ENCODE measurements at regions not wholly inside any gene's neighbourhood (a gene's known extent, or its start where the extent isn't known, plus 50 kb on each side); places are given as distances from the start of the nearest gene placed in this dataset.
"Not testable (repeated sequence)": the region's sequence is repeated elsewhere in the genome, so short reads cannot be mapped to it uniquely, and the experiment has no call there.

DNA sequence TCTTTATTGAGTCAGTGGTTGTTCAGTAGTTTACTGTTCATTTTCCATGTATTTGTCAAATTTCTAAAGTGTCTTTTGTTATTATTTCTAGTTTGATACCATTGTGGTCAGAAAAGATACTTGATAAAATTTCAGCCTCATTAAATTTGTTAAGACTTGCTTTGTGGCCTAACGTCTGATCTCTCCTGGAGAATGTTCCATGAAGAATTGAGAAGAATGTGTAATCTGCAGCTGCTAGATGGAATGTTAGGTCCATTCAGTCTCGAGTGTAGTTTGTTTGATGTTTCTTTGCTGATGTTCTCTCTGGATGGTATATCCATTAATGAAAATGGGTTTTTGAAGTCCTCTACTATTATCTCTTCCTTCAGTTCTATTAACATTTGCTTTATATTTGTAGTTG, 394.7 kb upstream of the ANO5 start:
- H3K9me3 ChIP-seq: no peaks in the 10 kb centered on the region
- no peaks in the 10 kb centered on the region for H3K36me3 ChIP-seq
- H3K4me3 ChIP-seq: no peak overlapping the region
- no peaks in the 10 kb centered on the region for H3K27me3 ChIP-seq
- no peak for DNase-seq (ENCODE audit: low spot score)
- H3K27ac ChIP-seq: no peak overlapping the region
- H3K4me1 ChIP-seq: no peaks in the 10 kb centered on the region
- TF ChIP-seq, protein P1, sequence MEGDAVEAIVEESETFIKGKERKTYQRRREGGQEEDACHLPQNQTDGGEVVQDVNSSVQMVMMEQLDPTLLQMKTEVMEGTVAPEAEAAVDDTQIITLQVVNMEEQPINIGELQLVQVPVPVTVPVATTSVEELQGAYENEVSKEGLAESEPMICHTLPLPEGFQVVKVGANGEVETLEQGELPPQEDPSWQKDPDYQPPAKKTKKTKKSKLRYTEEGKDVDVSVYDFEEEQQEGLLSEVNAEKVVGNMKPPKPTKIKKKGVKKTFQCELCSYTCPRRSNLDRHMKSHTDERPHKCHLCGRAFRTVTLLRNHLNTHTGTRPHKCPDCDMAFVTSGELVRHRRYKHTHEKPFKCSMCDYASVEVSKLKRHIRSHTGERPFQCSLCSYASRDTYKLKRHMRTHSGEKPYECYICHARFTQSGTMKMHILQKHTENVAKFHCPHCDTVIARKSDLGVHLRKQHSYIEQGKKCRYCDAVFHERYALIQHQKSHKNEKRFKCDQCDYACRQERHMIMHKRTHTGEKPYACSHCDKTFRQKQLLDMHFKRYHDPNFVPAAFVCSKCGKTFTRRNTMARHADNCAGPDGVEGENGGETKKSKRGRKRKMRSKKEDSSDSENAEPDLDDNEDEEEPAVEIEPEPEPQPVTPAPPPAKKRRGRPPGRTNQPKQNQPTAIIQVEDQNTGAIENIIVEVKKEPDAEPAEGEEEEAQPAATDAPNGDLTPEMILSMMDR (IDR thresholded peaks at IDR 0.05): no peak

DNA sequence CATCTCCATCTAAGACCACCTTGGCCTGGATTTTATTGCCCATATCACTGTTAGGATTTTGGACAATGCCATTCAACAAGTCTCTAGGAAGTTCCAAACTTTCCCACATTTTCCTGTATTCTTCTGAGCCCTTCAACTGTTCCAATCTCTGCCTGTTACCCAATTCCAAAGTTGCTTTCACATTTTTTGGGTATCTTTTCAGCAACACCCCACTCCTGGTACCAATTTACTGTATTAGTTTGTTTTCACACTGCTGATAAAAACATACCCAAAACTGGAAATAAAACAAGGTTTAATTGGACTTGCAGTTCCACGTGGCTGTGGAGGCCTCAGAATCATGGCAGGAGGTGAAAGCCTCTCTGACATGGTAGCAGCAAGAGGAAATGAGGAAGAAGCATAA, 388.4 kb upstream of the ANO5 start:
- not testable (repeated sequence) for DNase-seq (ENCODE audit: low spot score); H3K4me1 ChIP-seq; H3K27me3 ChIP-seq; H3K36me3 ChIP-seq; H3K9me3 ChIP-seq; H3K27ac ChIP-seq; H3K4me3 ChIP-seq

DNA sequence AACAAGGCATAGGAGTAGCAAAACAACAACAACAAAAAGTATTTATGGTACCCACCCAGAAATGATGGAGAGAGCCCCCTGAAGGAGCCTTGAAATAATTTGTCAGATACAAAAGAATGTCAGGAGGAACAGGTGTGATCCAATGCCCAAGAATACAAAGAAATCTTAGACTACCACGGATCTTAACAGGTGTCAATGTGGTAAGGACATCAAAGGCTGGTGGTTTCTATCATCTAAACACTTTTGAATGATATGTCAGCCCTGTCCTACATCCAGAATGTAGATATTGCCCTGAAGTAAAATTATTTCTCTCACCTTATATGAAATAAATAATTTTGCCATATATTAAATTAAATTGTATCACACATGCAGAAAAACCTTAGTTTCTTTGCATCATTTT, 386.4 kb upstream of the ANO5 start:
- H3K27ac ChIP-seq: no peak overlapping the region
- peaks cover 0 to 9% of the 10 kb centered on the region in 2 donors for H3K9me3 ChIP-seq
- no peaks in the 10 kb centered on the region for H3K4me1 ChIP-seq
- H3K27me3 ChIP-seq: no peaks in the 10 kb centered on the region
- TF ChIP-seq, protein P1 (IDR thresholded peaks at IDR 0.05): no peak
- H3K36me3 ChIP-seq: no peaks in the 10 kb centered on the region
- no peak for DNase-seq (ENCODE audit: low spot score)
- H3K4me3 ChIP-seq: no peak overlapping the region

DNA sequence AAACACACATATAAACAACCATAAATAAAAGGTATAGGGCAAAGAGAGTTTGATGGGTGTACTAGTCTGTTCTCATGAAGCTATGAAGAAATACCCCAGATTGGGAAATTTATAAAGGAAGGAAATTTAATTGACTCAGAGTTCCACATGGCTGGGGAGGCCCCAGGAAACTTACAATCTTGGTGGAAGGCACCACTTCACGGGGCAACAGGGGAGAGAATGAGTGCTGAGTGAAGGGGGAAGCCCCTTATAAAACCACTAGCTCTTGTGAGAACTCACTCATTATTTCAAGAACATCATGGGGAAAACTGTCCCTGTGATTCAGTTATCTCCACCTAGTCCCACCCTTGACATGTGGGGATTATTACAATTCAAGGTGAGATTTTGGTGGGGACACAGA, 385.9 kb upstream of the ANO5 start:
- Histone ChIP-seq H3K4me3 (no peak overlapping the region), H3K27me3 (no peaks in the 10 kb centered on the region), H3K9me3 (peaks cover 0 to 9% of the 10 kb centered on the region in 2 donors), H3K36me3 (no peaks in the 10 kb centered on the region), H3K27ac (no peak overlapping the region), H3K4me1 (no peaks in the 10 kb centered on the region)
- TF ChIP-seq, protein P1 (IDR thresholded peaks at IDR 0.05): no peak
- DNase-seq (ENCODE audit: low spot score): no peak

DNA sequence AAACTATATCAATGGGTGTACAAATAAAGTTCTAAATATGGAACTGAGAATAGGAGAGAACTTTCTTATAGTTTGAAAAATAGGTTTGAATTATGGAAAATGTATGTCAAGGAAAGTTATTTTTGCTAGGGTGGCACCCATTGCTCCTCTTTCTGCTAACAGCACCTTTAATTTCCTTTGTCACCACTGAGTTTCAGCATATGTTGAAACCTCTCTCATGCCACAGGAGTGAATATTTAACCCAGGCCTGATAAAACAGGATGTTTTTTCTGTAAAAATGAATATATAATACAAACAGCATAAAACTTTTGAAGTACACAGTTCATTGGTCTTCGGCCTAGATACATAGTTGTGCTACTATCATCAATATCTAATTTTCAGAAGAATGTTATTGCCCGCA, 385.5 kb upstream of the ANO5 start:
- H3K27me3 ChIP-seq: no peaks in the 10 kb centered on the region
- no peak overlapping the region for H3K4me3 ChIP-seq
- H3K4me1 ChIP-seq: no peaks in the 10 kb centered on the region
- H3K27ac ChIP-seq: no peak overlapping the region
- H3K9me3 ChIP-seq: peaks cover 0 to 9% of the 10 kb centered on the region in 2 donors
- TF ChIP-seq, protein P1 (IDR thresholded peaks at IDR 0.05): no peak
- no peak for DNase-seq (ENCODE audit: low spot score)
- H3K36me3 ChIP-seq: no peaks in the 10 kb centered on the region

DNA sequence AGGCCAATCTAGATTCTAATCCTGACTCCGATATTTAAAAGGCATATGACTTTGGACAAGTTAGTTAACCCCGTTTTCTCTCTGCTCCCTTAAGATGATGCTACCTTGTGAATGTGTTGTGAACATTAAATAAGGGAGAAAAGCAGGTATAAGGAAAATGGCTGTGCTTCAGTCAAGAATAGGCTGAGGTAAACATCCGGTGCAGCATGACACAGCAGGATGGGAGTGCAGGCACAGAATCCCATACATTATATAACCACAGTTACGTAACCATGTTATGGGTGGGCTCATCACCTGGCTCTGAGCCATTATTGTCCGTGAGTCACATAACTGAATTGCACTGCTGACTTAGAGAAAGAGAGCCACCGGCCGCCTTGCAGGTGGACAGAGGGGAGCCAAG, 382.2 kb upstream of the ANO5 start:
- no peak overlapping the region for H3K27ac ChIP-seq
- H3K9me3 ChIP-seq: no peaks in the 10 kb centered on the region
- TF ChIP-seq, protein P1 (IDR thresholded peaks at IDR 0.05): no peak
- no peak for DNase-seq (ENCODE audit: low spot score)
- no peaks in the 10 kb centered on the region for H3K27me3 ChIP-seq
- no peaks in the 10 kb centered on the region for H3K36me3 ChIP-seq
- H3K4me1 ChIP-seq: no peaks in the 10 kb centered on the region
- H3K4me3 ChIP-seq: no peak overlapping the region
